GM19328 (cell line): ENCODE measurements at regions not wholly inside any gene's neighbourhood (a gene's known extent, or its start where the extent isn't known, plus 50 kb on each side); places are given as distances from the start of the nearest gene placed in this dataset.
"Not testable (repeated sequence)": the region's sequence is repeated elsewhere in the genome, so short reads cannot be mapped to it uniquely, and the experiment has no call there.

Source experiments
- ATAC-seq: cut with Tn5 transposase; IDR thresholded peaks from one replicate; pipeline ENCODE4 v1.9.1; 2021; ENCODE audit warnings: mild to moderate bottlenecking, moderate library complexity; ENCODE audit not compliant: unreplicated experiment

GRCh38 chr18:10135302-10135926, 221.6 kb downstream of the VAPA start:
- ATAC-seq: no peak

- ATAC-seq: no peak
These were observed 224.9 kb downstream of the VAPA start for GRCh38 chr18:10138719-10139118.

GRCh38 chr18:10139783-10140410, 226.1 kb downstream of the VAPA start:
- no peak for ATAC-seq

- ATAC-seq: no peak
These were observed 226.9 kb downstream of the VAPA start for GRCh38 chr18:10140461-10141282.

GRCh38 chr18:10141559-10141958, 227.7 kb downstream of the VAPA start:
- no peak for ATAC-seq

- ATAC-seq: no peak
These were observed 228.2 kb downstream of the VAPA start for GRCh38 chr18:10142056-10142455.

GRCh38 chr18:10142496-10143160, 228.8 kb downstream of the VAPA start:
- ATAC-seq: no peak

GRCh38 chr18:10143596-10143995, 229.8 kb downstream of the VAPA start:
- no peak for ATAC-seq

- ATAC-seq: no peak
These were observed 231.7 kb downstream of the VAPA start for GRCh38 chr18:10145546-10145945.

- ATAC-seq: no peak
These were observed 233.4 kb downstream of the VAPA start for GRCh38 chr18:10147226-10147625.

GRCh38 chr18:10147752-10148151, 233.9 kb downstream of the VAPA start:
- no peak for ATAC-seq

GRCh38 chr18:10148189-10148929, 234.5 kb downstream of the VAPA start:
- ATAC-seq: no peak

- no peak for ATAC-seq
These were observed 236.1 kb downstream of the VAPA start for GRCh38 chr18:10149768-10150556.

- not testable (repeated sequence) for ATAC-seq
These were observed 236.8 kb downstream of the VAPA start for GRCh38 chr18:10150576-10150975.

- ATAC-seq: no peak
These were observed 238.7 kb downstream of the VAPA start for GRCh38 chr18:10152475-10152874.

- no peak for ATAC-seq
These were observed 240.3 kb downstream of the VAPA start for GRCh38 chr18:10153924-10154752.

- ATAC-seq: no peak
These were observed 243.9 kb downstream of the VAPA start for GRCh38 chr18:10157706-10158105.

- no peak for ATAC-seq
These were observed 246.4 kb downstream of the VAPA start for GRCh38 chr18:10160251-10160650.

- ATAC-seq: no peak
These were observed 247.5 kb downstream of the VAPA start for GRCh38 chr18:10161315-10161714.
